PC-9 (cell line): ENCODE measurements at regions not wholly inside any gene's neighbourhood (a gene's known extent, or its start where the extent isn't known, plus 50 kb on each side); places are given as distances from the start of the nearest gene placed in this dataset.

Source experiments
- BruUV-seq: library from RNA; stranded (reverse); fragments of 400-500 nt; replicated peaks from 2 replicates; lab custom pipeline; 2021; lab: Mats Ljungman, UMichigan
- CTCF ChIA-PET: fragments of 300-600 bp; sonication (Branson Sonifier 250); formaldehyde crosslinking; loops from one replicate; lab custom pipeline; 2022; ENCODE audit warnings: antibody characterized with exemption; lab: Charles Lee
- POLR2A ChIA-PET: fragments of 300-600 bp; sonication (Branson Sonifier 250); formaldehyde crosslinking; loops from one replicate; lab custom pipeline; 2022; ENCODE audit warnings: antibody characterized with exemption; ENCODE audit not compliant: unreplicated experiment; lab: Charles Lee
- DNase-seq, 2 experiments: peaks; one replicate each; pipeline versions ENCODE4 v3.0.0 to v3.0.0-alpha.2; 2015 to 2022; ENCODE audit warnings: mixed read lengths in 1 of 2
- H2AFZ ChIP-seq: fragments of 200-600 bp; sonication (generic); 2 replicates; pipeline ENCODE4 v1.8.1; 2017; ENCODE audit warnings: antibody characterized with exemption
- H3F3A ChIP-seq: fragments of 200-600 bp; sonication (generic); 2 replicates; pipeline ENCODE4 v1.8.1; 2017; ENCODE audit warnings: antibody characterized with exemption, mild to moderate bottlenecking, low read depth; ENCODE audit not compliant: insufficient read depth
- H3K27ac ChIP-seq: fragments of 200-600 bp; sonication (generic); 2 replicates; pipeline ENCODE4 v1.6.1; 2016; ENCODE audit warnings: mixed run types
- H3K27me3 ChIP-seq: fragments of 200-600 bp; sonication (generic); 2 replicates; pipeline ENCODE4 v1.6.1; 2016; ENCODE audit warnings: low read depth, mixed run types; ENCODE audit not compliant: insufficient read depth
- H3K36me3 ChIP-seq: fragments of 200-600 bp; sonication (generic); 2 replicates; pipeline ENCODE4 v1.6.1; 2016; ENCODE audit warnings: low read depth, mixed run types
- H3K4me1 ChIP-seq: fragments of 200-600 bp; sonication (generic); replicated peaks from 2 replicates; pipeline ENCODE4 v1.6.1; 2016; ENCODE audit warnings: mixed run types; ENCODE audit not compliant: insufficient read depth
- H3K4me2 ChIP-seq: fragments of 200-600 bp; sonication (generic); 2 replicates; pipeline ENCODE4 v1.6.1; 2017; ENCODE audit warnings: mixed run types
- H3K4me3 ChIP-seq: fragments of 200-600 bp; sonication (generic); 2 replicates; pipeline ENCODE4 v1.6.1; 2016; ENCODE audit warnings: mixed run types
- H3K79me2 ChIP-seq: fragments of 200-600 bp; sonication (generic); 2 replicates; pipeline ENCODE4 v1.6.1; 2017; ENCODE audit warnings: low read depth, mixed run types
- H3K9me2 ChIP-seq: fragments of 200-600 bp; sonication (generic); 2 replicates; pipeline ENCODE4 v1.8.1; 2017; ENCODE audit warnings: mild to moderate bottlenecking; ENCODE audit not compliant: insufficient read depth
- H3K9me3 ChIP-seq: fragments of 200-600 bp; sonication (generic); 2 replicates; pipeline ENCODE4 v1.8.1; 2016; ENCODE audit warnings: low read depth; ENCODE audit not compliant: insufficient read depth
- H4K20me1 ChIP-seq: fragments of 200-600 bp; sonication (generic); 2 replicates; pipeline ENCODE4 v1.8.1; 2017; ENCODE audit not compliant: insufficient read depth
- CTCF ChIP-seq: fragments of 200-600 bp; sonication (generic); conservative IDR thresholded peaks from 2 replicates; pipeline ENCODE4 v1.6.1; 2017; ENCODE audit warnings: mixed run types, antibody characterized with exemption, mild to moderate bottlenecking, moderate library complexity
- EZH2 ChIP-seq: fragments of 200-600 bp; sonication (generic); IDR thresholded peaks from 2 replicates; pipeline ENCODE4 v1.8.0; 2017; ENCODE audit warnings: antibody characterized with exemption, low read depth
- intact Hi-C: fragments of 100-400 bp; cut with micrococcal nuclease; formaldehyde crosslinking; loops from one replicate; pipeline ENCODE4 v1.10.0; 2022; ENCODE audit not compliant: unreplicated experiment

GRCh38 chr4:181944527-181944926, 298.7 kb upstream of the TENM3 start:
- no peak overlapping the region for H3K27ac ChIP-seq
- H2AFZ ChIP-seq = no peak overlapping the region
- H3K4me3 ChIP-seq = no peak overlapping the region
- no peaks in the 10 kb centered on the region for H3K9me3 ChIP-seq
- CTCF ChIA-PET = no interaction called here
- POLR2A ChIA-PET = no interaction called here
- no peak for DNase-seq
- no peaks in the 10 kb centered on the region for H4K20me1 ChIP-seq
- no peaks in the 10 kb centered on the region for H3F3A ChIP-seq
- intact Hi-C loops = no loop called here
- no TSS peak for BruUV-seq
- H3K27me3 ChIP-seq = no peaks in the 10 kb centered on the region
- H3K4me2 ChIP-seq = no peak overlapping the region
- H3K79me2 ChIP-seq = no peaks in the 10 kb centered on the region
- no peaks in the 10 kb centered on the region for H3K36me3 ChIP-seq
- TF ChIP-seq EZH2 (no peak), CTCF (no peak)
- H3K4me1 ChIP-seq = no peaks in the 10 kb centered on the region
- H3K9me2 ChIP-seq = no peaks in the 10 kb centered on the region

GRCh38 chr4:181946902-181947301, 296.3 kb upstream of the TENM3 start:
- no TSS peak for BruUV-seq
- Histone ChIP-seq H3K36me3 (no peaks in the 10 kb centered on the region), H3K79me2 (no peaks in the 10 kb centered on the region), H4K20me1 (no peaks in the 10 kb centered on the region), H3K27me3 (no peaks in the 10 kb centered on the region), H3F3A (no peaks in the 10 kb centered on the region), H3K4me3 (no peak overlapping the region), H2AFZ (no peak overlapping the region), H3K4me2 (no peak overlapping the region), H3K9me3 (no peaks in the 10 kb centered on the region), H3K27ac (no peak overlapping the region), H3K9me2 (no peaks in the 10 kb centered on the region), H3K4me1 (no peaks in the 10 kb centered on the region)
- no peak for DNase-seq
- CTCF ChIA-PET = no interaction called here
- TF ChIP-seq CTCF (no peak), EZH2 (no peak)
- POLR2A ChIA-PET = no interaction called here
- intact Hi-C loops = no loop called here

GRCh38 chr4:181948839-181949382, 294.3 kb upstream of the TENM3 start:
- Histone ChIP-seq H4K20me1 (no peaks in the 10 kb centered on the region), H3K27ac (no peak overlapping the region), H3K9me2 (no peaks in the 10 kb centered on the region), H3K36me3 (no peaks in the 10 kb centered on the region), H3K9me3 (no peaks in the 10 kb centered on the region), H3K4me1 (no peaks in the 10 kb centered on the region), H3F3A (no peaks in the 10 kb centered on the region), H3K27me3 (no peaks in the 10 kb centered on the region), H3K4me3 (no peak overlapping the region), H3K79me2 (no peaks in the 10 kb centered on the region), H3K4me2 (no peak overlapping the region), H2AFZ (no peak overlapping the region)
- intact Hi-C loops = no loop called here
- ChIA-PET POLR2A (no interaction called here), CTCF (no interaction called here)
- BruUV-seq = no TSS peak
- TF ChIP-seq EZH2 = no peak
- no peak for TF ChIP-seq CTCF
- DNase-seq = no peak
